ENCODE measurements at regions not wholly inside any gene's neighbourhood (a gene's known extent, or its start where the extent isn't known, plus 50 kb on each side); places are given as distances from the start of the nearest gene placed in this dataset.

DNA sequence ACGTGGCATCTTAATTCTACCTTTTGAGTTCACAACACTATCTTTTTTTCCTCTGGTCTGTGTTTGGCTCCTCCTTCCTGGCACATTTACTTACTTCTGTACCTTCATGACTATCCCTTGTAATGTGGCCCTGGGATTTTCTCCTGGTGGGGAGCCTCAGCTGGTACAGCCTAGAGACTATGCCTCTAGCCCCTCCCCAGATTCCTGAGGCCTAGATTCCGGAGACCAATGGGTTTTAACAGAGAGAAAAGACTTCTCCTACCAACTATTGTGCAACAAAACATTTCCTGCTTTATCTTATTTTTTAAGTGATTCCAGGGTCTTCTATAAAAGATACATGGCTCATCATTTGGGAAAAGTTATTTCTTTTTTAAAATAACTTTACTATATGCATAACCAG is 216.2 kb upstream of the KRR1 start:
- Mint-ChIP-seq H3K4me1 (peaks cover 33% of the 10 kb centered on the region), H3K4me3 (peak overlapping the region; percentile 5), H3K27ac (no peak overlapping the region), H3K27me3 (ENCODE audit: insufficient read depth, low read depth) (no peaks in the 10 kb centered on the region), H3K36me3 (no peaks in the 10 kb centered on the region), H3K9me3 (peaks cover 5% of the 10 kb centered on the region)
- Histone ChIP-seq H3K36me3 (no peaks in the 10 kb centered on the region), H3F3A (ENCODE audit: low read depth) (peaks cover 5% of the 10 kb centered on the region), H3K27me3 (no peaks in the 10 kb centered on the region), H3K79me2 (ENCODE audit: low read depth) (no peaks in the 10 kb centered on the region), H3K4me1 (peaks cover 9% of the 10 kb centered on the region), H3K27ac (peak overlapping the region; percentile 61), H3K9me3 (ENCODE audit: low read depth) (no peaks in the 10 kb centered on the region), H3K9ac (no peak overlapping the region), H3K4me3 (no peak overlapping the region), H2AFZ (replicated peaks) (peak overlapping the region; percentile 87), H4K20me1 (ENCODE audit: low read depth) (no peaks in the 10 kb centered on the region), H3K4me2 (peak overlapping the region; percentile 11)
- TF ChIP-seq, protein P1, sequence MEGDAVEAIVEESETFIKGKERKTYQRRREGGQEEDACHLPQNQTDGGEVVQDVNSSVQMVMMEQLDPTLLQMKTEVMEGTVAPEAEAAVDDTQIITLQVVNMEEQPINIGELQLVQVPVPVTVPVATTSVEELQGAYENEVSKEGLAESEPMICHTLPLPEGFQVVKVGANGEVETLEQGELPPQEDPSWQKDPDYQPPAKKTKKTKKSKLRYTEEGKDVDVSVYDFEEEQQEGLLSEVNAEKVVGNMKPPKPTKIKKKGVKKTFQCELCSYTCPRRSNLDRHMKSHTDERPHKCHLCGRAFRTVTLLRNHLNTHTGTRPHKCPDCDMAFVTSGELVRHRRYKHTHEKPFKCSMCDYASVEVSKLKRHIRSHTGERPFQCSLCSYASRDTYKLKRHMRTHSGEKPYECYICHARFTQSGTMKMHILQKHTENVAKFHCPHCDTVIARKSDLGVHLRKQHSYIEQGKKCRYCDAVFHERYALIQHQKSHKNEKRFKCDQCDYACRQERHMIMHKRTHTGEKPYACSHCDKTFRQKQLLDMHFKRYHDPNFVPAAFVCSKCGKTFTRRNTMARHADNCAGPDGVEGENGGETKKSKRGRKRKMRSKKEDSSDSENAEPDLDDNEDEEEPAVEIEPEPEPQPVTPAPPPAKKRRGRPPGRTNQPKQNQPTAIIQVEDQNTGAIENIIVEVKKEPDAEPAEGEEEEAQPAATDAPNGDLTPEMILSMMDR (IDR thresholded peaks at IDR 0.05), result peak; percentile 6
- TF ChIP-seq EZH2phosphoT487 (IDR thresholded peaks at IDR 0.05) (no peak), EZH2 (IDR thresholded peaks at IDR 0.05) (no peak)
- DNase-seq (ENCODE audit: low spot score), result peak; percentile 59

GRCh38 chr12:75725521-75726111 is 214.2 kb upstream of the KRR1 start:
- H3K27ac Mint-ChIP-seq, result no peak overlapping the region

GRCh38 chr12:75724928-75725312 is 213.5 kb upstream of the KRR1 start:
- Histone ChIP-seq H2AFZ (replicated peaks) (no peak overlapping the region), H3K4me2 (no peak overlapping the region), H3K4me1 (peaks cover 24% of the 10 kb centered on the region), H3K36me3 (no peaks in the 10 kb centered on the region), H3K27me3 (no peaks in the 10 kb centered on the region), H3F3A (ENCODE audit: low read depth) (peaks cover 15% of the 10 kb centered on the region), H3K27ac (no peak overlapping the region), H3K79me2 (ENCODE audit: low read depth) (no peaks in the 10 kb centered on the region), H3K9ac (no peak overlapping the region), H4K20me1 (ENCODE audit: low read depth) (no peaks in the 10 kb centered on the region), H3K4me3 (no peak overlapping the region), H3K9me3 (ENCODE audit: low read depth) (no peaks in the 10 kb centered on the region)
- Mint-ChIP-seq H3K36me3 (no peaks in the 10 kb centered on the region), H3K27ac (peak overlapping the region; percentile 9), H3K9me3 (peaks cover 5% of the 10 kb centered on the region), H3K4me1 (peaks cover 57% of the 10 kb centered on the region), H3K27me3 (ENCODE audit: insufficient read depth, low read depth) (no peaks in the 10 kb centered on the region), H3K4me3 (no peak overlapping the region)
- no peak for DNase-seq (ENCODE audit: low spot score)
- TF ChIP-seq EZH2 (IDR thresholded peaks at IDR 0.05) (no peak), EZH2phosphoT487 (IDR thresholded peaks at IDR 0.05) (no peak)
- TF ChIP-seq, protein P1 (IDR thresholded peaks at IDR 0.05), result no peak

More at GRCh38 chr12:75725521-75726111, 214.2 kb upstream of the KRR1 start:
- Histone ChIP-seq H3K4me2 (no peak overlapping the region), H3K27me3 (no peaks in the 10 kb centered on the region), H3F3A (ENCODE audit: low read depth) (peaks cover 13% of the 10 kb centered on the region), H2AFZ (replicated peaks) (no peak overlapping the region), H4K20me1 (ENCODE audit: low read depth) (no peaks in the 10 kb centered on the region), H3K4me3 (no peak overlapping the region), H3K79me2 (ENCODE audit: low read depth) (no peaks in the 10 kb centered on the region), H3K9ac (no peak overlapping the region), H3K9me3 (ENCODE audit: low read depth) (no peaks in the 10 kb centered on the region), H3K27ac (no peak overlapping the region), H3K4me1 (peaks cover 22% of the 10 kb centered on the region), H3K36me3 (no peaks in the 10 kb centered on the region)
- DNase-seq (ENCODE audit: low spot score), result no peak
- no peaks in the 10 kb centered on the region for H3K27me3 Mint-ChIP-seq (ENCODE audit: insufficient read depth, low read depth)
- H3K36me3 Mint-ChIP-seq, result no peaks in the 10 kb centered on the region
- no peak overlapping the region for H3K4me3 Mint-ChIP-seq
- TF ChIP-seq EZH2phosphoT487 (IDR thresholded peaks at IDR 0.05) (no peak), EZH2 (IDR thresholded peaks at IDR 0.05) (no peak)
- TF ChIP-seq, protein P1 (IDR thresholded peaks at IDR 0.05), result no peak
- peaks cover 51% of the 10 kb centered on the region for H3K4me1 Mint-ChIP-seq
- H3K9me3 Mint-ChIP-seq, result peaks cover 5% of the 10 kb centered on the region
